ENCODE measurements at regions not wholly inside any gene's neighbourhood (a gene's known extent, or its start where the extent isn't known, plus 50 kb on each side); places are given as distances from the start of the nearest gene placed in this dataset.
A peak's percentile ranks its signal among the peaks of the same experiment; 100 is the strongest.

GRCh38 chr9:95644377-95644776, 127.6 kb upstream of the PTCH1 start:
- no peaks in the 10 kb centered on the region for H3K79me1 ChIP-seq (ENCODE audit: low read depth in 1 of 2, low read length in 2 of 2)
- H2BK120ac ChIP-seq (ENCODE audit: low read depth, low read length): no peak overlapping the region
- H3K4me2 ChIP-seq (ENCODE audit: low read depth, low read length): no peak overlapping the region
- no peak overlapping the region for H3K4ac ChIP-seq (ENCODE audit: low read depth, low read length)
- no peak overlapping the region for H2AFZ ChIP-seq (replicated peaks; ENCODE audit: low read length, poor library complexity)
- no peak overlapping the region for H4K91ac ChIP-seq (ENCODE audit: insufficient read depth, low read depth, low read length)
- no peaks in the 10 kb centered on the region for H3K9me1 ChIP-seq (ENCODE audit: insufficient read depth, low read length)
- H3K14ac ChIP-seq (replicated peaks; ENCODE audit: low read depth, low read length): no peak overlapping the region
- no CpG with 5 or more reads among the region's 2 CpGs for WGBS, 2 experiments (ENCODE audit: extremely low coverage in 2 of 2, insufficient read length in 1 of 2)
- dilution Hi-C loops (cut with HindIII; ENCODE audit: low sequenced_read_pairs, unreplicated experiment): no loop called here
- no peak overlapping the region for H3K18ac ChIP-seq (ENCODE audit: low read depth, low read length)
- no peaks in the 10 kb centered on the region for H3K36me3 ChIP-seq (ENCODE audit: control insufficient read depth, insufficient read depth, low read length)
- H3K27ac ChIP-seq (ENCODE audit: insufficient read depth, low read length): no peak overlapping the region
- H2AK9ac ChIP-seq (replicated peaks; ENCODE audit: low read depth, low read length, poor library complexity): no peak overlapping the region
- no peak overlapping the region for H2BK15ac ChIP-seq (ENCODE audit: low read depth, low read length)
- H3K9me3 ChIP-seq (ENCODE audit: control insufficient read depth, insufficient read depth, low read length): peaks cover 2% of the 10 kb centered on the region; the same call in 1 of the 2 replicates
- ChIA-PET POLR2A (ENCODE audit: unreplicated experiment) (no interaction called here), CTCF (no interaction called here)
- H3K4me1 ChIP-seq (ENCODE audit: control insufficient read depth, insufficient read depth, low read length): no peaks in the 10 kb centered on the region
- H3K4me3 ChIP-seq (ENCODE audit: insufficient read depth, low read depth, low read length): no peak overlapping the region
- no peak overlapping the region for H4K8ac ChIP-seq (ENCODE audit: low read depth in 2 of 2, low read length in 2 of 2)
- no TSS peak for BruUV-seq (replicated peaks)
- no peaks in the 10 kb centered on the region for H4K20me1 ChIP-seq (ENCODE audit: insufficient read depth, low read length)
- H3K23ac ChIP-seq (ENCODE audit: low read depth, low read length): no peak overlapping the region
- H3K56ac ChIP-seq (ENCODE audit: extremely low read depth, insufficient read depth, low read length): no peak overlapping the region
- ATAC-seq (ENCODE audit: low read depth) (no peak), DNase-seq (peak; percentile 15)
- TF ChIP-seq, protein P1, sequence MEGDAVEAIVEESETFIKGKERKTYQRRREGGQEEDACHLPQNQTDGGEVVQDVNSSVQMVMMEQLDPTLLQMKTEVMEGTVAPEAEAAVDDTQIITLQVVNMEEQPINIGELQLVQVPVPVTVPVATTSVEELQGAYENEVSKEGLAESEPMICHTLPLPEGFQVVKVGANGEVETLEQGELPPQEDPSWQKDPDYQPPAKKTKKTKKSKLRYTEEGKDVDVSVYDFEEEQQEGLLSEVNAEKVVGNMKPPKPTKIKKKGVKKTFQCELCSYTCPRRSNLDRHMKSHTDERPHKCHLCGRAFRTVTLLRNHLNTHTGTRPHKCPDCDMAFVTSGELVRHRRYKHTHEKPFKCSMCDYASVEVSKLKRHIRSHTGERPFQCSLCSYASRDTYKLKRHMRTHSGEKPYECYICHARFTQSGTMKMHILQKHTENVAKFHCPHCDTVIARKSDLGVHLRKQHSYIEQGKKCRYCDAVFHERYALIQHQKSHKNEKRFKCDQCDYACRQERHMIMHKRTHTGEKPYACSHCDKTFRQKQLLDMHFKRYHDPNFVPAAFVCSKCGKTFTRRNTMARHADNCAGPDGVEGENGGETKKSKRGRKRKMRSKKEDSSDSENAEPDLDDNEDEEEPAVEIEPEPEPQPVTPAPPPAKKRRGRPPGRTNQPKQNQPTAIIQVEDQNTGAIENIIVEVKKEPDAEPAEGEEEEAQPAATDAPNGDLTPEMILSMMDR (conservative IDR thresholded peaks at IDR 0.05; ENCODE audit: low read depth, low read length): no peak
- no peak overlapping the region for H2BK5ac ChIP-seq (ENCODE audit: low read depth, low read length, poor library complexity, severe bottlenecking)
- no peak overlapping the region for H2AK5ac ChIP-seq (ENCODE audit: low read depth, low read length)
- in situ Hi-C loops (cut with MboI; ENCODE audit: low sequenced_read_pairs): no loop called here
- no peaks in the 10 kb centered on the region; the same call in 1 of the 2 replicates for H3K27me3 ChIP-seq (ENCODE audit: control insufficient read depth, insufficient read depth, low read length)
- no peak overlapping the region for H4K5ac ChIP-seq (ENCODE audit: low read depth, low read length)
- no peak overlapping the region for H3K9ac ChIP-seq (ENCODE audit: low read depth, low read length)
- H2BK20ac ChIP-seq (ENCODE audit: low read depth, low read length): no peak overlapping the region
- intact Hi-C loops (cut with micrococcal nuclease): no loop called here
